GM19452 (cell line): ENCODE measurements at regions not wholly inside any gene's neighbourhood (a gene's known extent, or its start where the extent isn't known, plus 50 kb on each side); places are given as distances from the start of the nearest gene placed in this dataset.

Experiments
- ATAC-seq: cut with Tn5 transposase; IDR thresholded peaks from one replicate; pipeline ENCODE4 v1.9.1; 2021; ENCODE audit not compliant: unreplicated experiment

DNA sequence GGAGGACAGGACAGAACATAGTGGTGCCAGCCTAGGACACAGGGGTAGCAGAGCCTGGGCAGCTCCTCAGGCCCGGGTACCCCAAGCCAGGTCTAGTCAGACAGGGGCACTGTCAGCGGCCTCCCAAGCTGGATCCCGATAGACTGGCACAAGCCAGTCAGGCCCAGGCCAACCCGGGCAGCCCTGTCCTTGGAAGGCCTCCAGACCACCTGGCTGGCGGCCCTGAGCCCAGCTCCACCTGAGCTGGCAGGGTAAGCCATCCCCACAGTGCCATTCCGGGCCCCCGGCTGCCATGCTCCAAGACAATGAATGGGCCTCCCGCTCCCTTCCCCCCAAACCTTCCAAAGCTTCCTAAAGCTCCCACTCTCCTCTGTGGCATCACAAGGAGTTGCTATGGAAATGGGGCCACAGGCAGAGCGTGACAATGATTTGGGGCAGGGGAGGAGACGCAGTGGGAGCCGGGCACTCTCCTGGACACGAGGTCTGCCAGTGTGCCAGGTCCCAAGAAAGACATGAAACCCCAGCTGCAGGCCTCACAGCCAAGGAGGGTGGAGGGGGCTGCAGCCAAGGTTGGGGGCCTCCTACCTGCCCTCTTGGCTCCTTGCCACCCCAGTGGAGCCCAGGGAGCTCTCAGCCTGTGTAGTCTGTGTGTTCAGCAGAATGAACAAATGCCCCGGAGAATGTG, 165.6 kb upstream of the LINGO1 start:
- no peak for ATAC-seq

DNA sequence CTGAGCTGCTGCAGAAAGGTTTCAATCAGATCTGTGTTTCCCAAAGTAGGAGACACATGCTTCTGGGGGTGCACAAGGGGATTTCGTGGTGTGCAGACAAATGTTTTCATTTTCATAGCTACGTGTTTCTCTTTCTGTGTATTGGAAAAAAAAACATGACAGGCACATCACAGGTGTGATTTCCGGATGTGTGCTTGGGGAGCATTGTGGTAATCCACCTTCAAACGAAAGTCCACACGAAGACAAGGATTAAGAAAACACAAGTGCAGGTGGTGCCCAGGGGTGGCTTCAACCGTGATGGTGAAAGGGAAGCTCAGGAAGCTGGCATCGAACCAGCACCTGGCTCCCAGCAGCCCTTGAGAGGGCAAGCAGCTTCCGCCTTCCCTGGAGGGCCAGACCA, 164.6 kb upstream of the LINGO1 start:
- ATAC-seq = no peak

DNA sequence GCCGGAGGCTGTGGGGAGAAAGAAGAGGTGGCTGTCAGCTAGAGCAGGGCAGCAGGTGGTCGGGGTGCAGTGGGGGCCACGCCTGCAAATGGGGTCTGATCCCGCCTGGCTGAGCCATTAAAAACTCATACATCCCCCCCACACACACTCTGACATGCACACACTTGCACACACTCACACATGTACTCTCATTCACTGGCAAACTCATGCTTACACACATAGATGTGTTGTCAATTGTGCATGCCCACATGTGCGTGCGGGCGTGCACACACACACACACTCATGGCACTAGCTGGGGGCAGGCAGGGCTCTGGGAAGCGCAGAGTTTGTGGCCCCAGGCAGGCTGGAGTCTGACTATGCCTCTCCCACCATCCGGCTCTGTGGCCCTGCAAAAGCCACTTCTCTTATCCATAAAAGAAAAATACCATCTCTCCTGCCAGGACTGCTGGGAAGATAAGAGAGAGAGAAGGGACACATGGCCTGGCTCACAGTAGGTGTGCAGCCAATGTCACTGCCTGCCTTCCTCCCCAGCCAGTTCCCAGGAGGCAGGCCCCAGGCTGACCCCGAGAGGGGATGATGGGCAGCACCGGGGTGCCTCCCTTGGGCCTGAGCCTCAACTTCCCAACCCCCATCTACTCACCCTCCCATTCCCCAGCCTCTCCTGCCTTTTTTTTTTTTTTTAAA, 163.5 kb upstream of the LINGO1 start:
- ATAC-seq = no peak

DNA sequence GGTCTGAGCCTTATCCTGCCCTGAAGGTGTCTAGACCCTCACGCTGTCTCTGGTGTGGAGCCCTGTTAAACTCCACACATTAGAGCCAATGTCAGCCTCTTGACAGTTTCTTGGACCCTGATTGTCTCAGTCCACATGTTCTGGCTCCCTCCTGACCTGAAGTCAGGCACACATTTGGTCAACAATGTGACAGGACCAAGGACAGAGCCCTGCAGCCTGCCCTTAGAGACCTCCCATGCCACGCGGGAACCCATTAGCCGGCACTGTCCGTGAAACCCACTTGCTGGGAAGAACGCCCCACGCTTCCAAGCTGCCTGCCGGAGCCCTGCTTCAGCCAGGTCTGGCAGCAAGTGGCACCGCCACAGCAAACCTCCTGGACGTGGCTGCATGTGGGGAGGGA, 162.7 kb upstream of the LINGO1 start:
- no peak for ATAC-seq

DNA sequence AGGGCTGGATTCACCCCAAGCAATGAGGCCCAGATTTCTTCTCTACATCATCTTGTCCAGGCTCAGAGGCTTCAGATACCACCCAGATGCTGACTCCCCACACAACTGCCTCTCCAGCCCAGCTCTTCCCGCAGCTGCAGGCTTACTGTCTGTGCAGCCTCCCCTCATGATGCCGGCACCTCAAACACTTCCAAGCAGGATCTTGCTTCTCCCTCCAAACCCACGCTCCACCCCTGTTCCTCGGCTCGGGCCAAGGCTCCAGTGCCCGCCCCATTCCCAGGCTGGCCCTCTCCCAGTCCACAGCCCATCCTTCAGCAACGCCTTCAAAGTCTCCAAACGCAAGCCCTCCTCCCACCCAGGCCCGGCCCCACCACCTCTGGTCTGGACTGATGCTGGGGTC, 159.2 kb upstream of the LINGO1 start:
- ATAC-seq = no peak

DNA sequence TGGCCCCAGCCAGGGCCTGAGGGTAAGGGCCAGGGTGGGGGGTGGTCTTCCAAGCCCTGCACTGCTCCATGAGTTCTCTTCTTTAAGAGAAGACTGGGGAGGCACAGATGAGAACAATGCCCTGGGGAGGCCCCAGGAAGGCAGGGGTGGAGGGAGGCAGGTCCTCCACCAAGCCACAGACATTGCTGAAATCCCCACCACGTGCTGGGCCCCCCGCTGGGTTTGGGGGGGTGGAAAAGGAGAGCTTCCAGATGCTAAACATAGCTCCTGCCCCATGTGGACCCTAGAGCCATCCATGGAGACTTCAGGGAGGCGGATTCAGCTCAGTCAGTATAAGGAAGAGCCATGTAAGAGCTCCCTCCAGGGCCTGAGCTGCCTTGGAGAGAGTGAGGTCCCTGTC, 157.8 kb upstream of the LINGO1 start:
- no peak for ATAC-seq

DNA sequence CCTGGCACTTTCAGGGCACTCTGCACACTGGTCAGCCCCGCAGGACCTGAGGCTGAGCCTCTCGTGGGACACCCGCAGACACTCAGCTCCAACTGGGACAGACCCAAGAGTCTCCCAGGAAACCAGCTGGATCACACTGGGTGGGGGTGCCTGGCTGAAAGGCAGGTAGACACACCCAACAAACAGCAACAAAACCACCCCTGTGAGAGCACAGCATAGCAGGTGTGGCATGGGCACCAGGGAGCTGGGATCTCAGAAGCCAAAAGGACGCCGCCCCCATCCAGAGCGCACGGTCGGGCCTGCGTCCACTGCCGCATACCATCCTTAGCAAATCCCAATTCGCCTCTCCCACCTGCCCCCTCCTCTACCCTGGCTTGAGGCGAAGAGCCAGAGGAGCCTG, 154.2 kb upstream of the LINGO1 start:
- no peak for ATAC-seq

DNA sequence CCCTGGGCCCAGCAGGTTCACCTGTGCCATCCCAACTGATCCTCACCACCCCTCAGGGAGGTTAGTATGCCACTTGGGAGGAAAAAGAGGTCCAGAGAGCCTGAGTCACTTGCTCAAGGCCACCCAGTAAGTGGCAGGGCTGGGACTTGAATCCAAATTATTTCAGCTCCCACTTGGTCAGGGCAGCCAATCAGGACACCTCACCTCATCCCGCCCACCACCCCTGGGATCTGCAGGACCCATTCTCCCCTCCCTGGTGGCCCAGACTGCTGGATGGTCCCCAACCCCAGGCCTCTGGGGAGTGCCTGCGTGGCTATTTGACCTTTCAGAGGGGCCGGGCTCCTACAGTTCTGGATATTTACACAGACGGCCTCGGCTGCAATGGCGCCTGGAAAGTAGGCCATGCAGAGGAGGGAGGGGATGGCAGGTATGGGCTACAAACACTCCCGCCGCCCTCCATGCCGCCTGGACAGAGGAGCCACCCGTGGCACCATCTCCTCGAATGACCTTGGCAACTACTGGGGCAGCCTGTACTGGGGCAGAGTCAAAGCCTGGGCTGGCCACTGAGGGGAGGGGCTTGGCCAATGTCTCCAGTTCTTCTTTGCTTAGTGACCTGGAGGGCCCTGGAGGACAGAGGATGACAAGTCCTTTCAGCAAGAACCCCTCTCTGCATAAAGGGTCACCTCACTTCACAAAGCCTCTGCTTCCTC, 153.6 kb upstream of the LINGO1 start:
- ATAC-seq = no peak

DNA sequence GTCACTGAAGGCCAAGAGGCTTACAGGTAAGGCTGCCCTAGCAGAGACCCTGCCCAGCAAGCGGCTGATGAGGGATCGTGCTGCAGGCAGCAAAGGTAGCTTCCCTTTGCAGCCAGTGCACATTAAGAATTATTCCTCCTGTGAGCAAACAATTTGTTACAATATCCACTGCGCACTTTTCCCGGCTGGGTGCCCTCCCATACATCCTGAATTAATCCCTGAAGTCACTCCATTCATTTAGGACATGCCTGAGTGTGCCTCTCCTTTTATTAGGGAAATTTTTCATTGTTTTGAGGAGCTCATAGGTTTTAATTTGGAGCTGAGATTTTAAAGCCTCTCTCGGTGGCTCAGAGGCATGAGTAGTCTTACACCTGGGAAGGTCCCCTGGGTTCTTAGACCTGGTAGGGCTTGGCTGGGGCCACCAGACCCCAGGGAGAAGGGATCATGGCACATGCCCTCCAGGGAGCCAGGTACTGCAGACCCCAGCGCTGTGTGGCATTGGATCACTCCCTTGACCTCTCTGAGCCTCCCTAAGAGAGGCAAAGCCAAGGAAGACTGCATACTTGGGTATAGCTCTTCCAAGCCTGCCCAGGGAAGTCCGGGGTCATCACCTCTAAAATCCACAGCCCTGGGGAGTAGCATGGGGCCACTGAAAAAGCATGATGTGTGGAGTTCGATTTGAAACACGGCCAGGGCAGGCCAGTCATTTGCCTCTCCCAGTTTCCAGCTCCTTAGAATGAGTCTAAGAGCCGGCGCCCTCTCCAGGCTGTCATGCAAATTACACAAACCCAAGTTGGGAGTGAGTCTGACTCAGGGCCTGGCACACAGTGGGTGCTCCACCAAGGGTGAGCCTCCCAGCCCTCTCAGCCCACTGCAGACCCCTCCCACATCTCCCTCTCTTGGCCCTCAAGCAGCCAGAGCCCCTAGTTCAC, 151.9 kb upstream of the LINGO1 start:
- no peak for ATAC-seq

DNA sequence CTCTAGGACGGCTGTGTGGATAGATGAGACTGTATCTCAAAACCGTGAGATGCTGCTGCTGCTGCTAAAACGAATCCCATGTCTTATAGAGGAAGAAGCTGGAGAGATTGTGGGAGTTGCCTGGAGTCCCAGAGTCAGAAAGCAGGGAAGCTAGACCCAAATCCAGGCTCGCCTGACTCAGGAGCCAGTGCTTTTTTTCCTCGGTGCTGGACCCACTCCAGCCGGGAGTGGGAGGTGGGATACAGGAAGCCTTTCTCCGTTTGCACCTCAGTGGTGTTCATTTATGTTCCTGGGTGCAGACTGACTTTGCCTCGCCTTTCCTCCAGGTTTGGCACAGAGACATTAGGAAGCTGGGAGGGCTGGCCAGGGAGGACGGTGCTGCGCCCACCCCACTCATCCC, 150.9 kb upstream of the LINGO1 start:
- ATAC-seq = no peak

DNA sequence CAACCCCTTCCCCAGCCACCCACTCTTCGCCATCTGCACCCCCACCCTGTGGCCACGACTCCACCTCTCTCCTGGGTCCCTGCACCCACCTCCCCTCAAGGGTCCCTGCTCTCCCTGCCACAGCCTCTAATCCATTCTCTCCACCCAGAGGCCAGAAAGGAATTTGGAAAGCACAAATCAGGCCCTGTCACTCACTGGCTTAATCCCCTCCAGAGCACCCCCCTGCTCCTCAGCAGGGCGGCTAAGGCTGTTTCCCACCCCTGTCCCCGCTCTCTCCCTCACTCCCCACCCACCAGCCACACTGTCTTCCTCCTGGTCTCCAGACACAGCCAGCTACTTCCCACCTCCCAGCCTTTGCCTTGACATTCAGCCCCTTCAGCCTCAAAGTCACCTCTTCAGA, 150.0 kb upstream of the LINGO1 start:
- no peak for ATAC-seq

DNA sequence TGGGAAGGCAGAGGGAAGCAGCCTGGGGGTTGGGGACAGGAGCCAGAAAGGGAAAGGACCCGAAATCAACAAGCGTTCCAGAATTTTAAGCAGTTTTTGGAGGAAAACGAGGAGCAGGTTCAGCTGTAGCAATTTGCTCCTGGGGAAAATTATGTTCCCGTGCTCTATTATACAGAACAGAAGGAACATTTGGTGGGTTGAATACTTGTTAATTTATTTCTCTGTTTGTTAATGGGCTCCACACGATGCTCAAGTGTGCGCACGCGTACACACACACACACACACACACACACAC, 149.2 kb upstream of the LINGO1 start:
- no peak for ATAC-seq

DNA sequence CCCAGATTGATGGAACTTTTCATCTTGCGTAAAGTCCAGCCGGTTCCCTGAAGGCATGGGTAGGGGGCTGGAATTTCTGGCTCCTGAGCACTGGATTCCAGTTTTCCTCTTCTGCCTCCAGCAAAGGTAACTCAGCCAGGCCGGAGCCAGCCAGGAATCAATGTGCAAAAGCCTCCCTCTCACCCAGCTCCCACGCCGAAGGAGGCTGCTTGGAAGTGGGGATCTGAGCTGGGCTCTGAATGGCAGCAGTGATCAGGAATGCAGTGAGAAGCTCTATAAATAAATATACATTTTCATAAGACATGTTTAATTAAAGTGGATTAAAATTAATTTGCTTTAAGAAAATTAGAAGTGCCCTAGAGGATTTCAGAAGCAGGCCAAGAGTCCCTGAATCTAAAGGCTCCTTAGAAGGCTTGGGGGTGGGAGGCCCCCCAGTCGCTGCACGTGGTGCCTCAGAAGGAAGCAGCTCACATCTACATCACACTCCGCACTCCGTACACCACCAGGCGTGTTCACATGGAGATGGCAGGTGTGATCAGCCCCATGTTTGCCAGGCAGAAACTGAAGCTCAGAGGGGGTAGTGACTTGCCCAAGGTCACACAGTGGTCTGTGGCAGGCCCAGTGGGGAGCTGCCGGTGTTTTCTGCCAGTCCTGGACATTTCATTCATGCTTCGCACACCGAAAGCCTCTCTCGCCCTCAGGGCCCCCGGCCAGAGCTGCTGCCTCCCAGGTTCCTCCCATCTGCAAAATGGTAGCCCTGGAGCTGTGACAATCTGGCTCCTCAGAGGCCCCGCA, 148.6 kb upstream of the LINGO1 start:
- no peak for ATAC-seq

DNA sequence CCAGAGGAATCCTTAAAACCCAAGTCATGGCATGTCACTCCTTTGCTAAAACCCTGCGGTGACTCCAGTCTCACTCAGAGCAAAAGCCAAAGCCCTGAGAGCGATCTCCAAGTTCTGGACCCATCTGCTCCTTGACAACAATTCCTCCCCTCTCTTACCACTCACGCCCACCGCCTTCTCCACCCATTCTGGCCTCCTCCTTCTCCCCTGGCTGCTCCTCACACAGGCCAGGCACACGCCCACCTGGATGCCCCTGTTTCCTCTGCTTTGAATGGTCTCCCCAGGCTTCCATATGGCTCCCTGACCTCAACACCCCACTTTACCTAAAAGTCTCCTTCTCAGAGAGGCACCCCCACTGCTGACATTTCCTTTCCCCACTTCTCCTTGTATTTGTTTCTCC, 146.1 kb upstream of the LINGO1 start:
- no peak for ATAC-seq

DNA sequence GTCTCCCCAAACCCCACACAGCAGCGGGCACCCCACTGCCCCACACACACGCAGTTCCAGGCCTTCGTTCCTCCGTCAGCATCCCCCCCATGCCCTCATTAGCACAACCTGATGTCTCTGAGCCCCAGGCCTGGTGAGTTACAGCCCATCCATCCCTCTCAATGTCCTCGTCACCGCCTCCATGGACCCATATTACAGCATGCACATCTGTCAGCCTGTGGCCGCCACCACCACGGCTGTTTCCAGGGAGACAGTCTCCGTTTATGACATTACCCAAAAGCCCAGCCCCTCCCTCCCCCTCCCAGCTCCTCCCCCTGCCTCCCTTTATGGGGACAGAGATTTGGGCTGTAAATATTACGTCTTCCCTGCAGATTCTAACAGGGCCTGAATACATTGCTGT, 143.1 kb upstream of the LINGO1 start:
- no peak for ATAC-seq

DNA sequence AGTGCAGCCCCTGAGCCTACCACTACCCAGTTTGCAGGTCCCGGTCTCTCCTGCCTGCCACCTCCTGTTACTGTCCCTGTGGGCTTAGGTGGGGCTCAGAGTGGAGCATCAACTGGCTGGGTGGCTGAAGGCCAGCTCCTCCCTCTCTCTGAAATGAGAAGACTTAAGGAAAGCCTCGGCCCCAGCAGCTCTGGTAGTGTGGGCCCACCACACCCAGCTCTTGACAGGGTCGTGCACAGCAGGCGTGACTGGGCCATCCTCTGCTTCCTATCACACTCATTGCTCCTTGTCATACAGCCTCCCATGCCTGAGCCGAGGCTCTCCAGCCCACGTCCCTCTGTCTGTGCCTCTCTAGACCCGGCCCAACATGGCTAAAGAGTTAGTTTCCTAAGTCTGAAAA, 142.7 kb upstream of the LINGO1 start:
- ATAC-seq = no peak

DNA sequence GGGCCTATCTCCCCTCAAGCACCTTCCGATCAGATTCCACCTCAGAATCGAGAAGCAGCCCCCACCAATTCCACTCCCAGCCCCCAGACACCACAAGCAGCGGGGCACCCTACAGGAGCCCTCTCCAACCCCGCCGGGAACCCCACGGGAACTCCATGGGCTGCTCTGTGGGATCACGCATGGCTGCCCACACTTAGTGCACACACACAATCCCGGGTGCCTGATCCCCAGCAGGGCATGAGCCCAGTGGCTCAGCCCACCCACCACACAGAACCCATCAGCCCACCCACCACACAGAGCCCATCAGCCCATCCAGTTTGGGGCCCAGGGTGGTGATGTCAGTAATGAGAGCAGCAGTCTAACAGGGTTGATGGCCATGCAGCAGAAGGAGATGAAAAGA, 141.6 kb upstream of the LINGO1 start:
- ATAC-seq = no peak

DNA sequence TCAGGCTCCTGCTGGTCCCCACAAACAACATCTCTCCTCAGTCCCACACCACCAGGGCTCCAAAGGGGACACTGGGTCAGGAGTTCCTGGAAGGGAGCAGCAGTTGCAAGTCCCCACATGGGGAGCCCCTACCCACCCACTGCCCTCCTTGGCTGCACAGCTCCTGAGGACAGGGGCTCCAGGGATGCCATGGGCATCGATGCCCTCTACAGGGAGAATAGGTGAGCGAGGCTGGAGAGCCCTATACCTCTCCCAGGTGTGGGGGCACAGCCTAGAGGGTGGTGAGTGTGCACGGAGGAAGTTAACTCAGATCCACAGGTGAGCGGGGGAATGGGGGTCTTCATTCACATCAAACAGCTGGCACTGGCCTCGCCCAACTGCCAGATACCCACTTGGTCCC, 141.2 kb upstream of the LINGO1 start:
- ATAC-seq = no peak

DNA sequence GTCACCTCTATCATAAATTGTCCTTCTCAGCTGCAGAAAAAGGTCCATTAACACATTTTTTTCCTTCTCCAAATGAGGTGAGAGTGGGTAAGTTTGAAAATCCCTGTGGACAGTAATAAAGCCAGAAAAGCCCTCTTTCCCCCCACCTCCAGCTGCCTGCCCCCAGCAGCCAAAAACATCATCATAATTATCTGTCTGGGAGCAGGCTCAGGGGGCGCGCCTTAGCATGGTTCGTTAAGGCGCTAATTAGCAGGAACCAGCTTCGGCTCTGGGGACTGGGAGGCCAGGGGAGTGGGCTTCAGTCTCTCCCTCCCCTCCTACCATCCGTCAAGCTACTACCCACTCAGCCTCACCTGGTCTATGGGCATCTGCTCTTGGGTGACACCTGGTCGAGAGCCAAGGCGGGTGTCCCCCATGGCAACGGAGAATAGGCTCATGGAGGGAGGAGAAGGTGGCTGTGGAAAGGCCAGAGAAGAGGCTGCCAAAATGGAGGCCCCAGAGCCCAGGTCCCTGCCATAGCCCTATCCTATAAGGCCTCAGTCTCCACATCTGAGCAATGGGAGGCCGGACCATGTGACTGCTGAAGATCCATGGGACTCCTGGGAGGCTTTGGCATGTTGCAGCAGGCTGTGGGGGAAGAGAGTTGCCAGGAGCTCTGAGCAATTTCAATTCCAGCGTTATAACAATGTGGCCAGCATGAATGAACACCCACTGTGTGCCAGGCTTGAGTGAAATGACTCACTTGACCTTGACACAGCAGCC, 140.1 kb upstream of the LINGO1 start:
- ATAC-seq = no peak

DNA sequence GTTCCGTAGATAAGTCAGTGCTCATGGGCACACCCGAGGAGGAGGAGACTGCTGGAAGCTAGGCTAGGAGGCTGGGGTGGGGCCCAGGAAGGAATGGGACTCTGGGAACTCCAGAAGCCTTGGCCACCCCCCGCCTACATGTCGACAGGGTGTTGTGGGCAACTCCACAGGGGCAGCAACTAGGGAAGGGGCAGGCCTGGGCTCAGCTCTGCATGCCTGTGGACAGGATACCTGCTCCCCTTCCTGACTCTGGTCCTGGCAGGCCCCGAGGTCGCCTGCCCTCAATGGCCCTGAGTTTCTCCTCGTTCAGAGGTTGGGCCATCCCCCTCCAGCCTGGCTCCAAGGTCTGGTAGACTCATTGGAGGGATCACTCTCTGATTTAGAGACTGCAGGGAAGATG, 138.9 kb upstream of the LINGO1 start:
- no peak for ATAC-seq
